Ascending aorta (tissue), 2 donors: ENCODE measurements at regions not wholly inside any gene's neighbourhood (a gene's known extent, or its start where the extent isn't known, plus 50 kb on each side); places are given as distances from the start of the nearest gene placed in this dataset.

Experiments used
- DNase-seq, 2 donors: peaks; one replicate each; pipeline ENCODE4 v3.0.0-alpha.2; 2019; ENCODE audit warnings: low spot score in 2 of 2
- H3K27ac ChIP-seq, 2 donors: fragments of 200-600 bp; sonication (generic); one replicate each; pipeline ENCODE4 v1.5.1; 2016 to 2017; ENCODE audit warnings: mild to moderate bottlenecking in 1 of 2
- H3K27me3 ChIP-seq: fragments of 200-600 bp; sonication (generic); one replicate; pipeline ENCODE4 v1.5.1; 2017
- H3K36me3 ChIP-seq, 2 donors: fragments of 200-600 bp; sonication (generic); one replicate each; pipeline ENCODE4 v1.5.1; 2016
- H3K4me1 ChIP-seq, 2 donors: fragments of 200-600 bp; sonication (generic); one replicate each; pipeline ENCODE4 v1.5.1; 2016 to 2017; ENCODE audit warnings: mild to moderate bottlenecking in 1 of 2
- H3K4me3 ChIP-seq, 2 donors: fragments of 200-600 bp; sonication (generic); one replicate each; pipeline ENCODE4 v1.5.1; 2016 to 2017; ENCODE audit warnings: mild to moderate bottlenecking in 1 of 2
- H3K9me3 ChIP-seq, 2 donors: fragments of 200-600 bp; sonication (generic); one replicate each; pipeline ENCODE4 v1.5.1; 2016
- CTCF ChIP-seq, 3 experiments: fragments of 200-600 bp in 2 of 3; fragments of 450-650 bp in 1 of 3; sonication (generic) in 2 of 3; IDR thresholded peaks; one replicate each; pipeline ENCODE4 v1.5.1; 2016 to 2019; ENCODE audit warnings: antibody characterized with exemption in 3 of 3, mild to moderate bottlenecking in 1 of 3, moderate library complexity in 1 of 3
- intact Hi-C: fragments of 100-400 bp; cut with DNase I; formaldehyde crosslinking; loops from one replicate; pipeline ENCODE4 v1.15.1; 2023

DNA sequence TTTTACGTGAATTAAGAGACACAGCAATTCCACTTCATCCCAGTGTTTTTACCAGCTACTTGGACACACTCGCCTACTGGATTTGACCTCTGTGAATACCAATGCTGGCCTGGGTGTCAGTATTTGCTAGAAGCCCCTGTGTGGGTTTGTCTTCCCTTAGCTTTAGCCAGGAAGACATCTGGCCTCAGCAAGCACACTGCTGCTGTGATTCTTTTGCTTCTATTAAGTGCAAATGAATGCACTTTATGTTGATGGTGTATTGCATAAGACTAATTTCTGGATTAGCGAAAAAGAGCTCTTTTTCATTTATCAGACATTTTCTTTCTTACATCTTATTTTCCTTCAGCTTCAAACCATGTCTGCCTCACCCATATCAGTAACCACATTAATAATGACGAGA, 140.0 kb downstream of the CHRM3 start:
- no peaks in the 10 kb centered on the region for H3K27me3 ChIP-seq
- H3K4me3 ChIP-seq = no peak overlapping the region
- H3K4me1 ChIP-seq = no peaks in the 10 kb centered on the region
- H3K9me3 ChIP-seq = no peaks in the 10 kb centered on the region
- intact Hi-C loops = no loop called here
- no peak for TF ChIP-seq CTCF (IDR thresholded peaks at IDR 0.05)
- H3K27ac ChIP-seq = no peak overlapping the region
- no peaks in the 10 kb centered on the region for H3K36me3 ChIP-seq
- no peak for DNase-seq

- no peak for DNase-seq
- no peak for TF ChIP-seq CTCF (IDR thresholded peaks at IDR 0.05)
- intact Hi-C loops = no loop called here
- Histone ChIP-seq H3K4me1 (no peaks in the 10 kb centered on the region), H3K4me3 (no peak overlapping the region), H3K9me3 (no peaks in the 10 kb centered on the region), H3K36me3 (no peaks in the 10 kb centered on the region), H3K27ac (no peak overlapping the region), H3K27me3 (no peaks in the 10 kb centered on the region)
These were observed 140.8 kb downstream of the CHRM3 start for GRCh38 chr1:239527051-239527693.

- Histone ChIP-seq H3K36me3 (no peaks in the 10 kb centered on the region), H3K4me1 (no peaks in the 10 kb centered on the region), H3K4me3 (no peak overlapping the region), H3K27me3 (no peaks in the 10 kb centered on the region), H3K9me3 (no peaks in the 10 kb centered on the region), H3K27ac (no peak overlapping the region)
- intact Hi-C loops = no loop called here
- TF ChIP-seq CTCF (IDR thresholded peaks at IDR 0.05) = no peak
- no peak for DNase-seq
These were observed 149.9 kb downstream of the CHRM3 start for GRCh38 chr1:239536165-239536849.

GRCh38 chr1:239537795-239538194, 151.4 kb downstream of the CHRM3 start:
- no peaks in the 10 kb centered on the region for H3K36me3 ChIP-seq
- intact Hi-C loops = no loop called here
- no peak overlapping the region for H3K27ac ChIP-seq
- H3K4me3 ChIP-seq = no peak overlapping the region
- no peak for DNase-seq
- H3K27me3 ChIP-seq = no peaks in the 10 kb centered on the region
- TF ChIP-seq CTCF (IDR thresholded peaks at IDR 0.05) = no peak
- no peaks in the 10 kb centered on the region for H3K4me1 ChIP-seq
- H3K9me3 ChIP-seq = no peaks in the 10 kb centered on the region

DNA sequence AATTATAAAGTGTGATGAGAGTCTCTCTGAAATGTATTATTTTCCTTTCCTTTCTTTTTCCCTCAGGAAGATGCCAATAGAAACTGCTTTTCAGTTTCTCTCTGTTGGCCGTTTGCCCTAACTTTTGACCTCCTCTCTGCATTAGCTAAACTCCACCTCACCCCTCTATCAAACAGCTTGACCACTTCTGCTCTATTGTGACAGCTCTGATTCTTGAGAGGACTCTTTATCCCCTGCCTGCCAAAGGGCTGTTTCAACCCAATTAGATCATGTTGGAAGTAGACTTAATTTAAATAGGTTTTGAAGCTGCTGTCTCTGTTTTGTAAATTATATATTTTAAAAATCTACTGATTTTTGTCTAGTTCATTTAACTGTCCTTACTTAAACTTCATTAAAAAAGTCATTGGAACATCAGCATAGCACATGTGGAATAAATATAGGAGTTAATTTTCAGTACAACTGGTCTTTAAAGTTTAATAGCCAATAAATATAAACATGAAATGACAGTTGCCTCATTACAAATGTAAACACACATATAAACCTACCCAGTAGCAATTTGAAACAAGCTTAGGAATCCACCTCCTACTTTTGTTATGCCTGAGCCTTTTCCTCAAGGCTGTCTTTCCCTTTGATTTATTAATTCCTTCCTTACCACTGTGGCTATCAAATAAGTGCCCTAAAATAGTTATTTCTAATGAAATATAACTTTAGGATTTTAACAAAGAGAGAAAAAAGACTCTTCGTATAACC, 152.0 kb downstream of the CHRM3 start:
- no peak for DNase-seq
- Histone ChIP-seq H3K4me1 (no peaks in the 10 kb centered on the region), H3K36me3 (no peaks in the 10 kb centered on the region), H3K9me3 (no peaks in the 10 kb centered on the region), H3K4me3 (no peak overlapping the region), H3K27me3 (no peaks in the 10 kb centered on the region), H3K27ac (no peak overlapping the region)
- intact Hi-C loops = no loop called here
- no peak for TF ChIP-seq CTCF (IDR thresholded peaks at IDR 0.05)
